ENCODE measurements at regions not wholly inside any gene's neighbourhood (a gene's known extent, or its start where the extent isn't known, plus 50 kb on each side); places are given as distances from the start of the nearest gene placed in this dataset.
"Not testable (repeated sequence)": the region's sequence is repeated elsewhere in the genome, so short reads cannot be mapped to it uniquely, and the experiment has no call there.

GRCh38 chr14:40674502-40674901, 932.2 kb upstream of the LRFN5 start:
- Histone ChIP-seq H3K27me3 (ENCODE audit: control insufficient read depth, insufficient read depth, low read length) (no peaks in the 10 kb centered on the region), H3K4me3 (ENCODE audit: low read depth, low read length) (no peak overlapping the region), H3K36me3 (ENCODE audit: control insufficient read depth, insufficient read depth, low read length) (no peaks in the 10 kb centered on the region)
- no peak for DNase-seq (ENCODE audit: low read depth)
- no peak for TF ChIP-seq CTCF (IDR thresholded peaks at IDR 0.05; ENCODE audit: insufficient read depth, low read length, poor library complexity, severe bottlenecking)

- Histone ChIP-seq H3K4me3 (ENCODE audit: low read depth, low read length) (no peak overlapping the region), H3K27me3 (ENCODE audit: control insufficient read depth, insufficient read depth, low read length) (no peaks in the 10 kb centered on the region), H3K36me3 (ENCODE audit: control insufficient read depth, insufficient read depth, low read length) (no peaks in the 10 kb centered on the region)
- DNase-seq (ENCODE audit: low read depth), result peak; percentile 4
- no peak for TF ChIP-seq CTCF (IDR thresholded peaks at IDR 0.05; ENCODE audit: insufficient read depth, low read length, poor library complexity, severe bottlenecking)
Measured at GRCh38 chr14:40656311-40656710, 950.4 kb upstream of the LRFN5 start.

- TF ChIP-seq CTCF (IDR thresholded peaks at IDR 0.05; ENCODE audit: insufficient read depth, low read length, poor library complexity, severe bottlenecking), result no peak
- DNase-seq (ENCODE audit: low read depth), result no peak
- H3K36me3 ChIP-seq (ENCODE audit: control insufficient read depth, insufficient read depth, low read length), result no peaks in the 10 kb centered on the region
- H3K27me3 ChIP-seq (ENCODE audit: control insufficient read depth, insufficient read depth, low read length), result no peaks in the 10 kb centered on the region
- no peak overlapping the region for H3K4me3 ChIP-seq (ENCODE audit: low read depth, low read length)
Measured at GRCh38 chr14:40652089-40652691, 954.5 kb upstream of the LRFN5 start.

GRCh38 chr14:40630471-40630870, 976.2 kb upstream of the LRFN5 start:
- H3K36me3 ChIP-seq (ENCODE audit: control insufficient read depth, insufficient read depth, low read length), result no peaks in the 10 kb centered on the region
- H3K4me3 ChIP-seq (ENCODE audit: low read depth, low read length), result no peak overlapping the region
- H3K27me3 ChIP-seq (ENCODE audit: control insufficient read depth, insufficient read depth, low read length), result no peaks in the 10 kb centered on the region
- TF ChIP-seq CTCF (IDR thresholded peaks at IDR 0.05; ENCODE audit: insufficient read depth, low read length, poor library complexity, severe bottlenecking), result no peak
- no peak for DNase-seq (ENCODE audit: low read depth)

GRCh38 chr14:40629551-40630137, 977.0 kb upstream of the LRFN5 start:
- DNase-seq (ENCODE audit: low read depth); H3K4me3 ChIP-seq (ENCODE audit: low read depth, low read length); H3K27me3 ChIP-seq (ENCODE audit: control insufficient read depth, insufficient read depth, low read length); H3K36me3 ChIP-seq (ENCODE audit: control insufficient read depth, insufficient read depth, low read length): not testable (repeated sequence)

GRCh38 chr14:40629144-40629543, 977.5 kb upstream of the LRFN5 start:
- Histone ChIP-seq H3K27me3 (ENCODE audit: control insufficient read depth, insufficient read depth, low read length) (no peaks in the 10 kb centered on the region), H3K36me3 (ENCODE audit: control insufficient read depth, insufficient read depth, low read length) (no peaks in the 10 kb centered on the region), H3K4me3 (ENCODE audit: low read depth, low read length) (no peak overlapping the region)
- DNase-seq (ENCODE audit: low read depth), result no peak
- no peak for TF ChIP-seq CTCF (IDR thresholded peaks at IDR 0.05; ENCODE audit: insufficient read depth, low read length, poor library complexity, severe bottlenecking)
